Muscle of leg (tissue), 3 donors: ENCODE measurements at regions not wholly inside any gene's neighbourhood (a gene's known extent, or its start where the extent isn't known, plus 50 kb on each side); places are given as distances from the start of the nearest gene placed in this dataset.

Source experiments
- DNase-seq: peaks from one replicate; pipeline ENCODE4 v3.0.0; 2013
- H3K27ac ChIP-seq: one replicate; pipeline ENCODE4 v1.5.1; 2013; ENCODE audit warnings: mild to moderate bottlenecking, low read length, control low read depth
- H3K27me3 ChIP-seq: one replicate; pipeline ENCODE4 v1.6.1; 2013; ENCODE audit warnings: low read length; ENCODE audit not compliant: control insufficient read depth, insufficient read depth
- H3K36me3 ChIP-seq: one replicate; pipeline ENCODE4 v1.6.1; 2013; ENCODE audit warnings: low read length; ENCODE audit not compliant: control insufficient read depth, insufficient read depth
- H3K4me1 ChIP-seq: one replicate; pipeline ENCODE4 v1.6.1; 2013; ENCODE audit warnings: low read length; ENCODE audit not compliant: control insufficient read depth, insufficient read depth
- H3K4me3 ChIP-seq: one replicate; pipeline ENCODE4 v1.5.1; 2013; ENCODE audit warnings: low read length, control low read depth
- H3K9me3 ChIP-seq: replicated peaks from 2 replicates; pipeline ENCODE4 v1.6.1; 2013; ENCODE audit warnings: low read depth, low read length; ENCODE audit not compliant: control insufficient read depth
- WGBS: methylation state at CpG from one replicate; pipeline ENCODE4 v1.1.5; 2013; ENCODE audit warnings: missing lambda C conversion rate; ENCODE audit not compliant: insufficient coverage; 5-methylcytosine and 5-hydroxymethylcytosine counted together

DNA sequence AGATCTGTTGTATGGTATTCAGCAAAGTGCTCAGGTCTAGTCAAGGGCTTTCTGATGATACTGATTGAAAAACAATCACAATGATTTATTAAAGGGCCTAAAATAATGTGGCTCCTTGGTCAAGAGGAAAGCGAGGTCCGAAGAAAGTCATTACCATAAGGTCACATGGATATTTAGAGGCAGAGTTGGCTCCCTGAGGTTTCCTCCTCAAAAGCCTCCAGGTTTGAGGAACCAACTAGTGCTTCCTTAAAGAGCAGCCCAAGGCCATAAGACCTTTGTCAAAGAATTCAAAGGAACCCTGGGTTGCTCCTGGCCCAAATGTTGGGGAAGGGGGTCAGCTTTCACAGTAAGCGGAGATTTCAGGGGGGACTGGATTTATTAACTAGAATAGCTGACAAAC, 280.7 kb upstream of the ATP5MC3 start:
- no CpG with 5 or more reads among the region's 3 CpGs for WGBS
- no peaks in the 10 kb centered on the region for H3K27me3 ChIP-seq
- H3K4me3 ChIP-seq, result no peak overlapping the region
- no peak overlapping the region for H3K27ac ChIP-seq
- H3K4me1 ChIP-seq, result no peaks in the 10 kb centered on the region
- H3K36me3 ChIP-seq, result no peaks in the 10 kb centered on the region
- DNase-seq, result no peak
- H3K9me3 ChIP-seq, result no peaks in the 10 kb centered on the region

DNA sequence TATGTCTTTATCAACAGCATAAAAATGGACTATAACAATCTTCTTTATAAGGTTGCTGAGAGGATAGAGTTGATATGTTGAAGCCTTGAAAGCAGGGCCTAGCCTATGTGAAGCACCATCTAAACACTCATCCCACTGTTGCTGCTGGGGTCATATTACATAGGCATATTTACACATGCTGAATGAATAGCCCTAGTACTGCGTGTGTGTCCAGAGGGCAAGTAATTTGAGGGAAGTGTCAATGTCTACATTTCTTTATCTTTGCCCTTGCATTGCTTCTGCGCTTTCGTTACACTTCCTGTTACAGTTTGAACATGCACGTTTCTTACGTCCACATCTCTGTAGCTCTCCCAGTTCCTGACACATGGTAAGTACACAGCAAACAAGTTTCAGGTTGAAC, 280.3 kb upstream of the ATP5MC3 start:
- no peak overlapping the region for H3K4me3 ChIP-seq
- no peaks in the 10 kb centered on the region for H3K27me3 ChIP-seq
- DNase-seq, result no peak
- H3K9me3 ChIP-seq, result no peaks in the 10 kb centered on the region
- no peak overlapping the region for H3K27ac ChIP-seq
- WGBS, result 100% methylated on average over 1 of the region's 5 CpGs
- H3K36me3 ChIP-seq, result no peaks in the 10 kb centered on the region
- H3K4me1 ChIP-seq, result no peaks in the 10 kb centered on the region

DNA sequence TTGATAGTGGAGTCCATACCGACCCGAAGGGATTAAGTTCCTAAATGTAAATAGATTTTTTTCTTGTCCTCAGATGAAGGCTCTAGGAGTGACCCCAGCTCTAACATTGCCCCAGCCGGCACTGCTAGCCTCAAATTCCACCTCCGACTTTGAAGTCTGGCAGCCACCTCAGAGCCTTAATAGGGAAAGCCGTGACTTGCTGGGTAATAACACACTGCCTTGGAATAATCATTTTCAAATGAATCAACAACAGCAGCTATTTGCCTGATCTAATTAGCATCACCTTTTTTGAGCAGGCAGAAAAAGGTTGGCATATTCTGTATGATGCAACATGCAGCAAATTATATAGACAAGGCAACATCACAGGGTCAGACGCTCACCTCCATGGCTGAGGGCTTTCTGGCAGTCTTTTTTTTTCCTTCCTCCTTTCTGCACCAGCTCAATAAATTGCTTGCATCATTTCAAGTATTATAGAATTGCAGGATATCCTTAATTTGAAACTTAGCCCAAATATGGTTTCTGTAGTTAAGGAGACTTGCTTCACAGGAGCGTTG, 276.5 kb upstream of the ATP5MC3 start:
- WGBS, result 23% methylated on average over 2 of the region's 7 CpGs
- Histone ChIP-seq H3K9me3 (no peaks in the 10 kb centered on the region), H3K4me1 (no peaks in the 10 kb centered on the region), H3K4me3 (no peak overlapping the region), H3K27me3 (no peaks in the 10 kb centered on the region), H3K27ac (no peak overlapping the region), H3K36me3 (no peaks in the 10 kb centered on the region)
- DNase-seq, result no peak

DNA sequence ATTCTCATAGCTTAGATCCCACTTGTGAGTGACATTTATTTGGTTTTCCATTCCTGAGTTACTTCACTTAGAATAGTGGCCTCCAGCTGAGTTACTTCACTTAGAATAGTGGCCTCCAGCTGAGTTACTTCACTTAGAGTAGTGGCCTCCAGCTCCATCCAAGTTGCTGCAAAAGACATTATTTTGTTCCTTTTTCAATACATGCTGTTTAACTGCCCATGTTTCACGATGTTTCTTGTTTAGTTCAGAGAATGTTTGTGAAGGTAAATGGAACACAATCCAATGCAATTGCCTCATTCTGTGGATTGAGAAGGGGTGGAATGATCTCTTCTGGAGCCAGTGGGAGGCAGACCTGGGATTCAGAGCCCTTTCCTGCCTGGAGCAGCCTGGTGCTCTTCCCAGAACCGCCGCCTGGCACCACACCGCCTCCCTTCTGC, 273.5 kb upstream of the ATP5MC3 start:
- H3K27me3 ChIP-seq, result no peaks in the 10 kb centered on the region
- DNase-seq, result no peak
- no peaks in the 10 kb centered on the region for H3K36me3 ChIP-seq
- H3K4me3 ChIP-seq, result no peak overlapping the region
- no CpG with 5 or more reads among the region's 4 CpGs for WGBS
- H3K27ac ChIP-seq, result no peak overlapping the region
- no peaks in the 10 kb centered on the region for H3K9me3 ChIP-seq
- H3K4me1 ChIP-seq, result peaks cover 2% of the 10 kb centered on the region

DNA sequence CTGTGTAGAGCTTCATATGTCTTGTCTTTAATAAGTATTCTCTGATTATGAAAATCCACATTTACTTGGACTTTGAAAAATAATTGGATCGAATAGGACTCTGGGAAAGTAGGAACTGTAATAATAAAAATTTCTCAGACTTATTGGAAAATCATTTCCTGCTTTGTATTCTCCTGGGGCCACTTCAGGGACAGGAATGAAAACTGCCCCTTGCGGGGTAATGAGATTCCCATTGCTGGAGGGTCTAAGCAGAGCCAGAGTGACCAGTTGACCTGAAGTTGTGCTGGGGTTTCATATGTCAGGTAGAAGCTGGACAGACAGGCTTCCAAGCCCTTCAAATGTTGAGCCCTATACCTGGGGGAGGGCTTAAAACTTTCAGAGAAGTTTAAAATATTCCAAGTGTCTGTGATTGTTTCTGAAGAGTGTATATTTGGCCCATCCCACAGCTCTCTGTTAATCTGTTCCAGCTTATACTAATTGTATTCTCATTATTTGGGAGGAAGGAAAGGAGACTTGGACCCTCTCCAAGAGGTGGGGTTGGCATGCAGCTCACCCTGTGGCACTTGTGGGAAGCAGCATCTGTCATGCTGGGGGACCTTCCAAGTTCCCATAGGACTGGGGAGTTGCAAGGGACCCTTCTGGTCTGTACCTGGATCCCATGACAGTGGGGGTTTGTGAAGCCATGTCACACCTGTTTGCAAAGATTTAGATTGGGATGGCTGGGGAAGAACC, 268.7 kb upstream of the ATP5MC3 start:
- 17% methylated on average over 1 of the region's 2 CpGs for WGBS
- Histone ChIP-seq H3K27ac (no peak overlapping the region), H3K4me1 (peaks cover 2% of the 10 kb centered on the region), H3K36me3 (no peaks in the 10 kb centered on the region), H3K27me3 (no peaks in the 10 kb centered on the region), H3K4me3 (no peak overlapping the region), H3K9me3 (no peaks in the 10 kb centered on the region)
- peak; percentile 30 for DNase-seq

DNA sequence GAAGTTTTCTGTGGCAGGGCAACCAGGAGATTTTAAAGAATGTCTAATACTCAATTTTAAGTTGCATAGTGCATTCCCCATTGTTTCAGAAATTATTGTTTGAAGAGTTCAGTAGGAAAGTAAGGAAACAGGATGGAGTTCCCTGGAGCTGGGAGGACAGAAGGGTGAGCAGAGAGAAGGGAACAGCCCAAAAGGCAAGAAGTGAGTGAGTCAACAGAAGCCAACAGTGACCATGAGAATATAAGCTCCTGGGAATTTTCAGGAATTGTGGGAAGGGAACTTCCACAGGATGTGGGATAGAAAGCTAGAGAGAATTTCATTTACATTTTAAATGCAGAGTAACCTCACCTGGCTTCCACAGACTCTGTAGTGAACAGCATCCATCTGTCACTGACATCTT, 268.1 kb upstream of the ATP5MC3 start:
- Histone ChIP-seq H3K9me3 (no peaks in the 10 kb centered on the region), H3K4me3 (no peak overlapping the region), H3K27ac (no peak overlapping the region), H3K36me3 (no peaks in the 10 kb centered on the region), H3K27me3 (no peaks in the 10 kb centered on the region), H3K4me1 (peaks cover 2% of the 10 kb centered on the region)
- peak; percentile 14 for DNase-seq

DNA sequence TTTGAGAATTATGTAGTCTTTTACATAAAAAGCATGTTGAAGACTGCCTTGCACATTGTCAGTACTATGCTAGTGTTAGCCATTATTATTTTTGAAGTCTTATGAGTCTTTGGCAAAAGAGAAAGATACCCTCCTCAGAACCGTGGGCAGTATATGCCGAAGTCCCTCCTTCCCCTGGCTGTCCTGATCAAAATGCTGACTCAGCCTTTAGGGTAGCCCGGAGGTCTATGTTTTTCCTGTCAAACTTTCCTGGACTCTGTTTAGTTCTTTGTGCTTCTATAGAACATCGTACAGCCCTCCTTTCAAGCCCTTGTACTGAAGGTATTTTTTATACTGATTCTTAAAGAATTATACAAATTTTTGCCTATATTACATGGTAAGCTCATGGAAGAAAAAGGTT, 264.7 kb upstream of the ATP5MC3 start:
- WGBS, result 40% methylated on average over 1 of the region's 4 CpGs
- H3K4me1 ChIP-seq, result peaks cover 2% of the 10 kb centered on the region
- H3K36me3 ChIP-seq, result no peaks in the 10 kb centered on the region
- H3K27ac ChIP-seq, result no peak overlapping the region
- H3K9me3 ChIP-seq, result no peaks in the 10 kb centered on the region
- no peak overlapping the region for H3K4me3 ChIP-seq
- peaks cover 3% of the 10 kb centered on the region for H3K27me3 ChIP-seq
- DNase-seq, result no peak

DNA sequence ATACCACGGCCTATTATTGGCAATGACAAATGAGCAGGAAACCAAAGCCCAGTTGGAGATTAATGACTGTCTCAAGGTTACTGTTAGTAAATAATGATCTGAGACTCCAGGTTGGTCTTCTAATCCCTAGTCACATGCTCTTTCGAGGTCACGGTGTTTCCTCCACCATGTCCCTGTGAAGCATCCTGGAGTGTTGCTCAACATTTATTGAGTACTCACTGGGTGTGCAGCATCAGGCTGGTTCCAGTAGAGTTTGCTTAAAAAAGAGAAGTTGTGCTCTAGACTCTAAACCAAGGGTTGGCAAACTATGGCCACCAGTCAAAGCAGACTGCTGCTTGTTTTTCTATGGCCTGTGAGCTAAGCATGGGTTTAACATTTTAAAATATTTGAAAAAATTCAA, 263.8 kb upstream of the ATP5MC3 start:
- Histone ChIP-seq H3K27me3 (peaks cover 3% of the 10 kb centered on the region), H3K27ac (no peak overlapping the region), H3K4me3 (no peak overlapping the region), H3K4me1 (peaks cover 2% of the 10 kb centered on the region), H3K36me3 (no peaks in the 10 kb centered on the region), H3K9me3 (no peaks in the 10 kb centered on the region)
- no CpG with 5 or more reads among the region's 3 CpGs for WGBS
- DNase-seq, result no peak

DNA sequence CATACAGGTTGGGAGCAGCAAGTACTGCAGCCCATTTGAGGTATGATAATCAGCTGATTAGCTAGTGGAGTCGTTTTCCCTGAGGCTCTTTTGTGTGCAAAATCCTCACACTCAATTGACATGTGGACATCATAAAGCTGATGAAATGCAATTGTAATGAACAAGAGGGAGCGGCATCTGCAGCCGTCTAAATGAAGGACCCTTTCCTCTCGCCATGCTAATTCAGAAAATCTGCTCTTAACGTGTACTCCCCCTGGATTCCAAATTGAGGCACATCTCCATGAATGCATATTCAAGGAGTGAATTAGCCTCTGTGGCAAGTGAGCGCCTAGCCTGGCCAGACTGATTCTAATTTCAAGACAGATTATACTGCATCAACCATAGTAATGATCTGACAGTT, 260.9 kb upstream of the ATP5MC3 start:
- no peak overlapping the region for H3K4me3 ChIP-seq
- no peak for DNase-seq
- H3K4me1 ChIP-seq, result no peaks in the 10 kb centered on the region
- no peaks in the 10 kb centered on the region for H3K9me3 ChIP-seq
- H3K36me3 ChIP-seq, result no peaks in the 10 kb centered on the region
- H3K27ac ChIP-seq, result no peak overlapping the region
- 53% methylated on average over 3 of the region's 6 CpGs for WGBS
- H3K27me3 ChIP-seq, result peaks cover 3% of the 10 kb centered on the region

DNA sequence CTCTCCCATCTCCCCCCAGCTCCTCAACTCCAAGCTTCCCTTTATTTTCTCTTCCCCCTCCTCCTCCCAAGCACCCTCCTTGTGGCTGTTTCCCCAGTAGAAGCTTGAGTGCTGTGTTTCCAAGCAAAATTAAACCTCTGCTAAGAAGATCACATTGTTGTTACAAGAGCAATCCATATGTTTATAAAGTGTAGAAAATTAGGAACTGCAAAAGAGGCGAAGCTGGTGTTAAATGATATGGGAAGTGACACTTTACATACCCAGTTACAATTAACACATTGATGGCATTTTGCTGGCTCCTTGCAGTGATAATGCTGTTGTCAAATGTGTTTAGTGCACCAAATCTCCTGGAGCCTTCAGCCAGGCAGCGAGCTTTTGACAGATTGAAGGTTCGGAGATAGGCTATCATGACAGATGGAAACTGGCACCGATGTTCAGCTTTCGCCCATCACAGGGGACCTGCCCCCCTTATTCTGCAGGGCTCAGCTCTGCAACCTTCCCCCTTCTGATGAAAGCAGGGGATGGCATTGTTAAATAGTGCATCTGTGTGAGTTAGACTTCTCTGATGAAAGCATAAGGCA, 259.8 kb upstream of the ATP5MC3 start:
- Histone ChIP-seq H3K4me1 (no peaks in the 10 kb centered on the region), H3K9me3 (no peaks in the 10 kb centered on the region), H3K36me3 (no peaks in the 10 kb centered on the region), H3K4me3 (no peak overlapping the region), H3K27ac (no peak overlapping the region), H3K27me3 (peaks cover 3% of the 10 kb centered on the region)
- WGBS, result no CpG with 5 or more reads among the region's 5 CpGs
- no peak for DNase-seq
